ENCODE measurements at regions not wholly inside any gene's neighbourhood (a gene's known extent, or its start where the extent isn't known, plus 50 kb on each side); places are given as distances from the start of the nearest gene placed in this dataset.
"Not testable (repeated sequence)": the region's sequence is repeated elsewhere in the genome, so short reads cannot be mapped to it uniquely, and the experiment has no call there.

- Histone ChIP-seq H3K4me1 (no peaks in the 10 kb centered on the region), H3K9me3 (no peaks in the 10 kb centered on the region), H3K36me3 (no peaks in the 10 kb centered on the region), H3K4me3 (ENCODE audit: low read depth, low read length) (no peak overlapping the region), H3K27me3 (no peaks in the 10 kb centered on the region)
- TF ChIP-seq CTCF (IDR thresholded peaks at IDR 0.05; ENCODE audit: low read depth, low read length) = no peak
- DNase-seq = no peak
Observed at GRCh38 chr5:91243286-91243685, 139.8 kb downstream of the ARRDC3 start.

GRCh38 chr5:91241460-91241859, 141.7 kb downstream of the ARRDC3 start:
- H3K36me3 ChIP-seq; H3K4me1 ChIP-seq; H3K9me3 ChIP-seq; H3K27me3 ChIP-seq; DNase-seq; H3K4me3 ChIP-seq (ENCODE audit: low read depth, low read length): not testable (repeated sequence)

- H3K36me3 ChIP-seq = no peaks in the 10 kb centered on the region
- no peak for TF ChIP-seq CTCF (IDR thresholded peaks at IDR 0.05; ENCODE audit: low read depth, low read length)
- no peaks in the 10 kb centered on the region for H3K4me1 ChIP-seq
- H3K27me3 ChIP-seq = no peaks in the 10 kb centered on the region
- DNase-seq = no peak
- H3K9me3 ChIP-seq = no peaks in the 10 kb centered on the region
- no peak overlapping the region for H3K4me3 ChIP-seq (ENCODE audit: low read depth, low read length)
Observed at GRCh38 chr5:91240175-91240574, 142.9 kb downstream of the ARRDC3 start.

- H3K36me3 ChIP-seq = no peaks in the 10 kb centered on the region
- H3K27me3 ChIP-seq = no peaks in the 10 kb centered on the region
- no peak for DNase-seq
- no peak overlapping the region for H3K4me3 ChIP-seq (ENCODE audit: low read depth, low read length)
- H3K4me1 ChIP-seq = no peaks in the 10 kb centered on the region
- TF ChIP-seq CTCF (IDR thresholded peaks at IDR 0.05; ENCODE audit: low read depth, low read length) = no peak
- H3K9me3 ChIP-seq = no peaks in the 10 kb centered on the region
Observed at GRCh38 chr5:91235271-91235694, 147.8 kb downstream of the ARRDC3 start.

GRCh38 chr5:91232523-91232922, 150.6 kb downstream of the ARRDC3 start:
- Histone ChIP-seq H3K36me3 (no peaks in the 10 kb centered on the region), H3K4me1 (no peaks in the 10 kb centered on the region), H3K27me3 (no peaks in the 10 kb centered on the region), H3K9me3 (no peaks in the 10 kb centered on the region), H3K4me3 (ENCODE audit: low read depth, low read length) (no peak overlapping the region)
- no peak for TF ChIP-seq CTCF (IDR thresholded peaks at IDR 0.05; ENCODE audit: low read depth, low read length)
- no peak for DNase-seq

- Histone ChIP-seq H3K4me3 (ENCODE audit: low read depth, low read length) (no peak overlapping the region), H3K9me3 (no peaks in the 10 kb centered on the region), H3K4me1 (no peaks in the 10 kb centered on the region), H3K27me3 (no peaks in the 10 kb centered on the region), H3K36me3 (no peaks in the 10 kb centered on the region)
- no peak for TF ChIP-seq CTCF (IDR thresholded peaks at IDR 0.05; ENCODE audit: low read depth, low read length)
- no peak for DNase-seq
Observed at GRCh38 chr5:91229031-91229727, 153.9 kb downstream of the ARRDC3 start.
